NB4 (cell line): ENCODE measurements at regions not wholly inside any gene's neighbourhood (a gene's known extent, or its start where the extent isn't known, plus 50 kb on each side); places are given as distances from the start of the nearest gene placed in this dataset.

ENCODE experiments used
- CTCF ChIP-seq: IDR thresholded peaks from one replicate; pipeline ENCODE4 v1.5.1; 2012; ENCODE audit warnings: low read depth, low read length
- POLR2A ChIP-seq: IDR thresholded peaks from 2 replicates; pipeline ENCODE4 v1.6.1; 2011; ENCODE audit warnings: mild to moderate bottlenecking; ENCODE audit not compliant: insufficient read length; ENCODE audit errors: extremely low read depth

GRCh38 chr4:57710053-57710452 is 599.9 kb upstream of the IGFBP7 start:
- no peak for TF ChIP-seq CTCF
- no peak for TF ChIP-seq POLR2A
